Endothelial cell of umbilical vein (primary cell): ENCODE measurements at regions not wholly inside any gene's neighbourhood (a gene's known extent, or its start where the extent isn't known, plus 50 kb on each side); places are given as distances from the start of the nearest gene placed in this dataset.

Experiments
- CTCF ChIP-seq, 2 donors: IDR thresholded peaks; 1 replicate in 1 of 2; 2 replicates in 1 of 2; pipeline ENCODE4 v1.5.1; 2011; ENCODE audit warnings: low read length in 2 of 2, mild to moderate bottlenecking in 2 of 2, moderate library complexity in 2 of 2, control low read depth in 1 of 2, inconsistent platforms in 1 of 2, low read depth in 1 of 2; ENCODE audit not compliant: insufficient read depth in 1 of 2; ENCODE audit errors: extremely low read depth in 1 of 2
- EZH2 ChIP-seq: IDR thresholded peaks from 2 replicates; pipeline ENCODE4 v1.6.1; 2012; ENCODE audit warnings: borderline replicate concordance, low read depth, mild to moderate bottlenecking, moderate library complexity, low read length, inconsistent platforms; ENCODE audit not compliant: severe bottlenecking
- MAX ChIP-seq: IDR thresholded peaks from 2 replicates; pipeline ENCODE4 v1.6.1; 2011; ENCODE audit not compliant: insufficient read depth, insufficient read length

- no peak for TF ChIP-seq MAX
- no peak for TF ChIP-seq EZH2
- TF ChIP-seq CTCF (IDR thresholded peaks at IDR 0.05; ENCODE audit: extremely low read depth in 1 of 2, insufficient read depth in 1 of 2, low read depth in 1 of 2, low read length in 2 of 2): no peak
Observed at GRCh38 chr2:173653432-173653805, 298.7 kb downstream of the CDCA7 start.
